ENCODE measurements at regions not wholly inside any gene's neighbourhood (a gene's known extent, or its start where the extent isn't known, plus 50 kb on each side); places are given as distances from the start of the nearest gene placed in this dataset.

- DNase-seq (ENCODE audit: low read depth): no peak
- H3K4me3 ChIP-seq (ENCODE audit: low read depth, low read length): no peak overlapping the region
- no peak for TF ChIP-seq CTCF (IDR thresholded peaks at IDR 0.05; ENCODE audit: low read depth, low read length, missing control alignments)
Measured at GRCh38 chr7:17599733-17600339, 301.4 kb downstream of the AHR start.

- no peak for DNase-seq (ENCODE audit: low read depth)
- no peak overlapping the region for H3K4me3 ChIP-seq (ENCODE audit: low read depth, low read length)
- no peak for TF ChIP-seq CTCF (IDR thresholded peaks at IDR 0.05; ENCODE audit: low read depth, low read length, missing control alignments)
Measured at GRCh38 chr7:17600340-17600752, 301.9 kb downstream of the AHR start.

DNA sequence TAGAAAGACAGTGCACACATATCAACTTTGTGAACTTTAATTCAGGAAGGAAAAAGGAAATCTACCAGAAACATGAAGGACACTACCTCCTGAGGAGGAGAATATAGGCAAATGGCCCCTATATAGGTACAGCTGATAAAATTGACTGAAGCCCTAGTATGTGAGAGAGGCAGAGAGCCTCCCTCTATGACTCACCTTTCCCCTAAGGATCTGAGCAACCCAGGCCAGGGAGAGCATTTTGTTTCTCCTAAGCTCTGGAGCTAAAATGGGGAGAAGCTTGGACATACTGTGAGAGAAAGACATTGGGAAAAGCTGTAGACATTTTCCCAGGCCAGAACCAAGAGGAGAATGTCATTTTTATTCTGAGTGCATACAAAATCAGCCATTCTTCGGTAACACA is 303.5 kb downstream of the AHR start:
- no peak overlapping the region for H3K4me3 ChIP-seq (ENCODE audit: low read depth, low read length)
- no peak for DNase-seq (ENCODE audit: low read depth)
- no peak for TF ChIP-seq CTCF (IDR thresholded peaks at IDR 0.05; ENCODE audit: low read depth, low read length, missing control alignments)

DNA sequence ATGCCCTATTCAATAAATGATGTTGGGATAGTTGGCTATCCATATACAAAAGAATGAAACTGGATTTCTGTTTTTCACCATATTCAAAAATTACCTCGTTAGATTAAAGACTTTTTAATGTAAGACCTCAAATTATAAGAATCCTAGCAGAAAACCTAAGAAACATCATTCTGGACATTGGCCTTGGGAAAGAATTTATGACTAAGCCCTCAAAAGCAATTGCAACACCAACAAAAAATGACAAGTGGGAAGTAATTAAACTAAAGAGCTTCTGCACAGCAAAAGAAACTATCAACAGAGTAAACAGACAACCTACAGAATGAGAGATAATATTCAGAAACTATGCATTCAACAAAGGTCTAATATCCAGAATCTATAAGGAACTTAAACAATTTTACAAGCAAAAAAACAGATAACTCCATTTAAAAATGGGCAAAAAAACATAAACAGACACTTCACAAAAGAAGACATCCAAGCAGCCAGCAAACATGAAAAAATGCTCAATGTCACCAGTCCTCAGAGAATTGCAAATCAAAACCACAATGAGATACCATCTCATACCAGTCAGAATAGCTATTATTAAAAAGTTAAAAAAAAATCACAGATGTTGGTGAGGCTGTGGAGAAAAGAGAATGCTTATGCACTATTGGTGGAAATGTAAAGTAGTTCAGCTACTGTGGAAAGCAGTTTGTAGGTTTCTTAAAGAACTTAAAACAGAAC is 309.8 kb downstream of the AHR start:
- no peak overlapping the region for H3K4me3 ChIP-seq (ENCODE audit: low read depth, low read length)
- TF ChIP-seq CTCF (IDR thresholded peaks at IDR 0.05; ENCODE audit: low read depth, low read length, missing control alignments): no peak
- DNase-seq (ENCODE audit: low read depth): no peak

DNA sequence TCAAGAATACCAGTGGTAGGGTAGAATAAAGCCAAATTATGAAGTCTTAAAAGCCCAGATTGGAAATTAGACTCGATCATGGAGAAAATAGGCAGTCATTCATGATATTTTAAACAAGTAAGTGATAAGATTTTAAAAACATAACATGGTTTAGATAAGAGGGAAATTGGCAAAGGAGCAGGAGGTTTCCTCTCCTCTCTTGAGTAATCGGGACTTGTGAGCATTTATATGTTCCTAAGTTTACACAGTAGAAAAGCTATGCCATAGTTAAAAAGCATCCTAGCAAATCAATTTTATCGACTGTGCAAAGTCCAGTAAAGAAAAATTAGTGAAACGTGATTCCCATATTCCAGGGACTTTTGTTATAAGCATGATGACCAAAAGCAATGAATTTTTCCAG is 313.2 kb downstream of the AHR start:
- H3K4me3 ChIP-seq (ENCODE audit: low read depth, low read length): no peak overlapping the region
- TF ChIP-seq CTCF (IDR thresholded peaks at IDR 0.05; ENCODE audit: low read depth, low read length, missing control alignments): no peak
- no peak for DNase-seq (ENCODE audit: low read depth)

GRCh38 chr7:17613338-17614041 is 315.0 kb downstream of the AHR start:
- no peak overlapping the region for H3K4me3 ChIP-seq (ENCODE audit: low read depth, low read length)
- no peak for TF ChIP-seq CTCF (IDR thresholded peaks at IDR 0.05; ENCODE audit: low read depth, low read length, missing control alignments)
- no peak for DNase-seq (ENCODE audit: low read depth)
